ENCODE measurements at regions not wholly inside any gene's neighbourhood (a gene's known extent, or its start where the extent isn't known, plus 50 kb on each side); places are given as distances from the start of the nearest gene placed in this dataset.

GRCh38 chr5:53386341-53386740, 94.1 kb upstream of the FST start:
- no peak for TF ChIP-seq POLR2AphosphoS5 (IDR thresholded peaks at IDR 0.05)
- no peak for TF ChIP-seq CTCF (IDR thresholded peaks at IDR 0.05)
- TF ChIP-seq POLR2A (IDR thresholded peaks at IDR 0.05) = no peak

All from prostate gland (tissue), 2 donors.